ENCODE measurements at regions not wholly inside any gene's neighbourhood (a gene's known extent, or its start where the extent isn't known, plus 50 kb on each side); places are given as distances from the start of the nearest gene placed in this dataset.

DNA sequence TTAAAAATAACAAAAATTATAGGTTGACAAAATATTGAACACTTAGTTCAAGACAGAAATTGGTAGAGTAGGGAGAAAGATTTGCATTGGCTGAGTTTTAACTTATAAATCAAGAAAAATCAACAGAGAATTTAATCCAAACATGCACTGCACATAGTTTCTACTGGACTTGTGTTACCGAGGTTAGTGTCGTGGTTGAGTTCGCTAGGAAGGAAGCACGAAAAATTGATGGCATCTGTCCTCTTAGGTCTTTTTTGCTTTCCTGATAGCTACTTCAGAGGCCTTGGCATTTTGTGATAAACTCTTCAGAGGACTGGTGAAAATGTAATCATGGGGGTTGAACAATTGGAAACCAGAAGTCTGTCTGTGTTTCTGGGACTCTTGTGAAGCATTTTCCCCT, 392.9 kb downstream of the NUAK1 start:
- DNase-seq (ENCODE audit: low spot score), result no peak

DNA sequence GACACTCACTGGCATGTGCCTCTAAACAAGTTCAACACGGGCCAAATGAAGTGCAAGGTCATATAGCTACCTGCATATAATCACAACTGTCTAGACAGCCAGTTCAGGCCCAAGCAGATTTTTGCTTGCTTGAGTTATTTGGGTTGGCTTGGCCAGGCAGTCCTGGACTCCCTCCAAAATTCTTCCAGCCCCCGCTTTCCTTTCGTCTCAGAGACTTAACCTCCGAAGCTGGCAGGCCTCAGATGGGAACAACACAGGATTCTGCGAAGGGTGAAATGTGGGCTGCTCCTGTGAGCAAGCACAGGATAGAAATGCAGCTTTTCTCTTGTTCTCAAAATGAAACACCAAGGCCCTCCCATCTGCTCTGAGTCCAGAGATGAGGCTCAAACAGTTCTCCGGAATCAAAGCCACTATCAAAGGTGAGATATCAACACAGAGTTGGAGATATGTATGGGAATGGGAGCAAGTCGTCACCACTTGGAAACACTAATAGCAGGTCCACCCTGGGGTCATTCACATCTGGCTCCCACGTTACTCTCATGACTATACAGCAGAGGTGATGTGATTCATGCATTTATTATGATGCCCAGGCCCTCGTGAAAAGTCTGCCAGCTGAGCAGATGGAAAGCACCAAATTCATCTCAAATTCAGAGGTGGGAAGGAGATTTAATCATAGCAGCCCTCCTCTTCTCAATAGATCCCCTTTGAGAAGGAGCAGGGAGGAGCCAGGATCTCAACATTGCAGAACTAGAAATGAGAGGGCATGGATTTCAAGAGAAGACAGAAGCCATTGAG, 389.8 kb downstream of the NUAK1 start:
- no peak for DNase-seq (ENCODE audit: low spot score)

- DNase-seq (ENCODE audit: low spot score), result no peak
Measured at GRCh38 chr12:105750096-105750495, 388.7 kb downstream of the NUAK1 start.

DNA sequence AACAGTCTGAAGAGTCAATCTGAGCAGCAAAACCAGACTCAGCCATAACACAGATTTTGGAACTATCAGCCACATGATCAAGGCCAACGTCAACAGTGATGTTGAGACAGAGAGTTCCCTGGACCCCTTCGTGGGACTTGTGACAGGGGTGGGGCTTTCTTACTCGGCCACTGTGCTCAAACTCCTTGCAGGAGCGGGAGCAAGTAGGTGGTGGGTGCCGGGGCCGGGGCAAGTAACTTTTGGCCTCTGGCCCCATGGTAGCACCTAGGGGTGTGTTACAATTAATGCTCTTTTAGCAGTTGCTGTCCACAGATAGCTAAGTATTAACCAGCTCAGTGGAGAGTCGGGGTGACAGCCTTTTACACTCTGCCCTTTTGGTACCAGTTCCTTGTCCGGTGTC, 384.4 kb downstream of the NUAK1 start:
- no peak for DNase-seq (ENCODE audit: low spot score)

DNA sequence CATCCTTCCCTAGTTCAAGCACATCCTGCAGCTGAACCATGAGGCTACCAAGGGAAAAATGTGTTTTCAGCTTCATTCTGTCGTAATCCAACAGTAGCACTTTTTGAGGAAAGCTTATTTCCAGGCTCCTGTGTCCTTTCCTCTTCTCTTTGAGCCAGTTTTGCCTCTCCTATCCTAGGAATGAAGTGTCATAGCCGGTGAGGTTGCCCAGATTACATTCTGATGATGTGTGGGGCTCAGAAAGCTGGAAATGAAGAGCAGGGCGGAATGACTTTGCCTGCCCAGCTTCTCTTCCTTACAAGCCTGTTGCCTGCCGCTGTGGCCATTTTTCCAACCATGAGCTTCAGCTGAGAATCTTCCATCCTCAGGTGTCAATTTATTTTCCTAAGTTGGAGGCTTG, 381.8 kb downstream of the NUAK1 start:
- DNase-seq (ENCODE audit: low spot score), result no peak

GRCh38 chr12:105759149-105759548, 379.6 kb downstream of the NUAK1 start:
- DNase-seq (ENCODE audit: low spot score), result no peak

DNA sequence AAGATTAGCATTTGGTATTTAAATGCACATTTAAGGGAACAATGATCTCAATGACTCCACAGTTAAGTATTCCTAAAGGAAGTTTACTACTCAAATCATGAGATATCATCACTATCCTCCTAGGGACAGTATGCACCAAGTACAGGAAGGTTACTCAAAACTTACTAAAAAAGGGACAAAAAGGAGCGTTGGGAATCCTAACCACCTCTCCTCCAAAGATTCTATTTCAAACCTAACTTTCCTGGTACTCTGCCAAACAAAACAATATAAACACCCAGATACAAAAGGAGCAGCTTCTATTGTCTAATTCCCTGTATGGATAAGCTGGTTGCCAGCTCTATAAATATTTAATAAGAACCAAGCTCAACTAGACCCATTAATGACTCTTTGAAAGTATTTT, 377.7 kb downstream of the NUAK1 start:
- no peak for DNase-seq (ENCODE audit: low spot score)

GRCh38 chr12:105764216-105764835, 374.4 kb downstream of the NUAK1 start:
- no peak for DNase-seq (ENCODE audit: low spot score)

- no peak for DNase-seq (ENCODE audit: low spot score)
Measured at GRCh38 chr12:105765053-105766014, 373.4 kb downstream of the NUAK1 start.

- no peak for DNase-seq (ENCODE audit: low spot score)
Measured at GRCh38 chr12:105766029-105766428, 372.7 kb downstream of the NUAK1 start.

- no peak for DNase-seq (ENCODE audit: low spot score)
Measured at GRCh38 chr12:105769486-105769885, 369.3 kb downstream of the NUAK1 start.

GRCh38 chr12:105773471-105773870, 365.3 kb downstream of the NUAK1 start:
- no peak for DNase-seq (ENCODE audit: low spot score)

DNA sequence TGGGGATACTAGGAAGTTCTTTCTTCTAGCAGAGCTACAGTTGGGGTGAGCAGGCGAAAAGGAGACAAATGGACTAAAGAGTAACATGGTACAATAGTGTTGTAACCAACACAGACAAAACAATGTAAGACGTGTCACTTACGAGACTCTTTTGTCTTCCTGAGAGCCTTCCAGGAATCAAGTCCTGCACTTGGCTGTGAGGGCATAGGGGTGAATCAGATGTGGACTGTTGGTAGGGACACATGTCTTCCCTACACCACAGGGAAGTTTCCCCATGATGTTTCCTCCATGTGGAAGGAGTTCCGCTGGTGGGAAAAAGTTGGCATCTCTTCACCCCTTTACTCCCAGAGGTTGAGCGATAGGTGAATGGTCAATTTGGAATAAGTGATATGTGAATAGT, 364.7 kb downstream of the NUAK1 start:
- DNase-seq (ENCODE audit: low spot score), result no peak

DNA sequence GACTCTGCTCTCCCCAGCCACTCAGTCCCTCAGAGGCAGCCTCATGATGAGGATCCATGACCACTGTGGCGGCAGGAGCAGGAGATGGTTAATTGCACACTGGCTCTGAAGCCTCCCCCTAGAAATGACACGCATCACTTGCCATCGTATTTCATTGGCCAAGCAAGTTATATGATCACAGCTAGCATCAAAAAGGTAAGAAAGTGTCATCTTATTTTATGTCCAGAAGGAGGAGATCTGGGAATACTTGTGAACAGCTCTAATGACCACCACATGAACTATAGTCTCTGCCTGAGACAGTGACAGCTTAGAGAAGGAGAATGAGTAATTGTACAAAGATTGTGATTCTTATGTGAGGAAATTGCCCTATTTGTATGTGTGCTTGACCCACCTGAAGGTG, 363.4 kb downstream of the NUAK1 start:
- no peak for DNase-seq (ENCODE audit: low spot score)

- DNase-seq (ENCODE audit: low spot score), result no peak
Measured at GRCh38 chr12:105783983-105784947, 354.5 kb downstream of the NUAK1 start.

DNA sequence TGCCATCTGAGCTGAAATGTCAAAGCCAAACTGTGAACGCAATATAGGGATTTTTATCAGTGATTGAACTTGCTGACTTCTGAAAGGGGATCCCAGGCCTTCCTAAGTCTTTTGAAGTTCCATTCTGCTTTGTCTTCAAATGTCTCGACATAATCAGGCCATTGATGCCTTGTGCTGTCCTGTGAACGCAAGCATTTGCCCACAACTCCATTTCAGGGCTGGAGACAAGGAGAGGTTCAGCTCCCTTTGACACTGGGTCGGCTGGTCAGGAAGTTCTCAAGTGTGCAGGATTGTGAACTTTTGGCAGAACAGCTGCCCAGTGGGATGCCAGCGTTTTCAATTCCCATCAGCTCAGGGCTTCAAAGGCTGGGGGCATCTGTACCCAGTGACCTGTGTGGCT, 345.3 kb downstream of the NUAK1 start:
- no peak for DNase-seq (ENCODE audit: low spot score)

GRCh38 chr12:105798256-105798845, 340.4 kb downstream of the NUAK1 start:
- no peak for DNase-seq (ENCODE audit: low spot score)

- no peak for DNase-seq (ENCODE audit: low spot score)
Measured at GRCh38 chr12:105799103-105799502, 339.7 kb downstream of the NUAK1 start.

DNA sequence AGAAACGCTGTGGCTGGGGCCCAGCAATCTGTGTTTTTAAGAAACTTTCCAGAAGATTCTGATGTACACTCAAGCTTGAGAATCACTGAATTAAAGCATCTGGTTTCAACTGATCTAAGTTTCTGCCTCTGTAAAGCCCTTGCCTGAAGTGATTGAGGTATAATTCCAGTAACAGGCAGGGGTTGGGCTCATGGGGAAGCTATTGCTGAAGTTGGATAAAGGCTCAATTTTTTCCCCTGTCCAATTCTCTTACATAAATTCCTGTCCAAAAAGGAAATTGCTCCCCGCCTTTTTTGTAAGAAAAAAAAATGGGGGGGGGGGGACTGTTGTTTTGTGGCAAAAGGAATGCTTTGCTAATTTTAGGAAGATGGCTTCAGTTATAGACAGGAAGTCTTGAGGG, 337.4 kb downstream of the NUAK1 start:
- DNase-seq (ENCODE audit: low spot score), result no peak

GRCh38 chr12:105803292-105803691, 335.5 kb downstream of the NUAK1 start:
- no peak for DNase-seq (ENCODE audit: low spot score)
